Activated CD4-positive, alpha-beta T cell treated with anti-CD3 and anti-CD28 coated beads, Interleukin-2, Interleukin-4, amounts not matched to agents 100 ng/mL and 50 ng/mL, durations not matched to agents 16 hours and 8 hours (primary cell): ENCODE measurements at regions not wholly inside any gene's neighbourhood (a gene's known extent, or its start where the extent isn't known, plus 50 kb on each side); places are given as distances from the start of the nearest gene placed in this dataset.
A peak's percentile ranks its signal among the peaks of the same experiment; 100 is the strongest.

Experiments used
- DNase-seq: peaks from one replicate; pipeline ENCODE4 v3.0.0-alpha.2; 2020; ENCODE audit warnings: low spot score

GRCh38 chr17:65477600-65477999 lies 83.8 kb downstream of the AXIN2 start:
- no peak for DNase-seq

GRCh38 chr17:65474660-65475059 lies 86.8 kb downstream of the AXIN2 start:
- no peak for DNase-seq

DNA sequence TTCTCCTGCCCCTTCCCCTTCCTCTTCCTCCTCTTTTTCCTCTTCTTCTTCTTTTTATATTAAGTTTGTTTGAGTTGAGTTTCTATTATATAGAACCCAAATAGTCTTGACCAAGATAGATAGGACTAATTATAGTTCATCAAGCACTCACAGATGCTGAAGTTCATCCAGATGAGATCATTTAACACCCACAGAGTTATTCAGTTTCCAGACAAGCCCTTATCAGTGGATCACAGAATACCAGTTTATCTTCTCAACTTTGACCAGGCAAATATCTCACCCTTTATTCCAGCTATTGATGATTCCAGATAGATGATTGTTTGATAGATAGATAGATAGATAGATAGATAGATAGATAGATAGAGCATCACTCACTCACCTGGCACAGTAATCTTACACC lies 87.5 kb downstream of the AXIN2 start:
- no peak for DNase-seq

DNA sequence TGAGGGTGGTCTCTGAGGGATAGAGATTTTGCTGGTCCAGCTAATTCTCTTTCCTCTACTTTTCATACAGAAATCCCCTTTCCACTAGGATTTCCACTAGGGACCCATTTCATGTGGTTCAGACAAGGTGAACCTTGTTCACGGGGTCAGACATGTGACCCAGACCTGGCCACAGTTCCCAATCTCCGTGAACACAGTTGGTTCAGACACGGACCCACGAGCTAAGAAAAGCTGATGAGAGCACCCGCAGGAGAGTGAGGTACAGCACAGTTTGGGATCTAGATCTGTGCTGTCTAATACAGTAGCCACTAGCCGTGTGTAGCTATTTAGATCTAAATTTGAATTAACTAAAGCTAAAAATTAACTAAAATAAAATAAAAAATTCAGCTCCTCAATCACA lies 88.1 kb downstream of the AXIN2 start:
- no peak for DNase-seq

DNA sequence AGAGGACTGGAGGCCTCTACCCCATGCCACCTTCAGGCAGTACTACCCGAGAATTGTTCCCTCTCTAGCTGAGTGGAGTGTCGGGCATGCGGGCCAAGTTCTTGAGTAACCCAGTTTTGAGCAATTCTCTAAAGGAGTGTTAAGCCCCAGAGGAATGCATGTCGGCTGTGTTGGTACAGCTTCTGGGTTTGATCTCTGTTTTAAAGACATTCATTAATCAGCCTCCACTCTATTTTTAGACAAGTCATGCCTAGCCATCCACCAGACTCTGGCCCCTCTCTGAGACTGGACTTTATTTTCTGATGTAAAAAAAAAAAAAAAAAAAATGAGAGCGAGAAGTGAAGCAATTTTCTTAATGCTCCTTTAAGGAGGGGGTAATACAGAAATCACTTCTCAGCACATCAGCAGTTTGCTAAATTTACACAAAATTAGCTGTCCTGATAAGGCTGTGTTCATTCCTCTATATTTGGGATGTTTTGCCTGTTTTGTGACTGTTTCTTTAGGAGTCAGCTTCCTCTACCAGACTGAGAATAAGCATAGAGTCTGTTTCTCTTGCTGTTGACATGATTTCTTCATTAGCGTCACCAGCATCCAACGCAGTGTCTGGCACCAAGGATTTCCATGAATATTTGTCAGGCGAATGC lies 88.7 kb downstream of the AXIN2 start:
- DNase-seq = no peak

- no peak for DNase-seq
These were observed 90.7 kb downstream of the AXIN2 start for GRCh38 chr17:65470783-65471182.

DNA sequence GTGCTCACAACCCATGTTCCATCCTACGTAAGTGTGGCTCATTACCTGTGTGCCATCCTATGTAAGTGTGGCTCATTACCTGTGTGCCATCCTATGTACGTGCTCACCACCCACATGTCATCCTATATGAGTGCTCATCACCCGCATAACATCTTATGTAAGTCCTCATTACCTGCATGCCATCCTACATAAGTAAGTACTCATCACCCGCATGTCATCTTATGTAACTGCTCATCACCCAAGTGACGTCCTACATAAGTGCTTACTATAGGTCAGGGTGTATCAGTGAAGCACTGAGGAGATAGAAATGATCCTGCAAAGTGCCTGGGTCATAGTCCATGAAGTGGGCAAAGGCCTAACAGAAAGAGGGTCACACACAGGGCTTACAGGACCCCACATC lies 93.1 kb downstream of the AXIN2 start:
- no peak for DNase-seq

DNA sequence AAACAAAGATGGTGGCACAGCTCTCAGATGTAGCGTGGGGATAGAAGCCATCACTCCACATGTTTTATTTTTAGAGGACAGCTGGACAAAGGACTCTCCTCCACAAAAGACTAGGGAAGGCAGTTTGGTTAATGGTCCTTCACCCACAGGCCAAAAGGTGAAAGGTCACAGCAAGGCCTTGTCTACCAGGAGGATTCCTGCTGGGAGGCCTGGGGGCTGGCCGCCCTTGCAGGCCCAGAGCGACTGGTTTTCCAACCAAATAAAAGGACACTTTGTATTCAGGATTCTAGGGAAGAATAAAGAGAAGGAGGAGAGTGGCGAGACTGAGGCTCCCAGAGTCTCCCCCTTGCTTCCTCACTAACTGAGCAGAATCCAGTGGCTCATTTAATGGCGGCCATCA lies 94.3 kb downstream of the AXIN2 start:
- DNase-seq = no peak

DNA sequence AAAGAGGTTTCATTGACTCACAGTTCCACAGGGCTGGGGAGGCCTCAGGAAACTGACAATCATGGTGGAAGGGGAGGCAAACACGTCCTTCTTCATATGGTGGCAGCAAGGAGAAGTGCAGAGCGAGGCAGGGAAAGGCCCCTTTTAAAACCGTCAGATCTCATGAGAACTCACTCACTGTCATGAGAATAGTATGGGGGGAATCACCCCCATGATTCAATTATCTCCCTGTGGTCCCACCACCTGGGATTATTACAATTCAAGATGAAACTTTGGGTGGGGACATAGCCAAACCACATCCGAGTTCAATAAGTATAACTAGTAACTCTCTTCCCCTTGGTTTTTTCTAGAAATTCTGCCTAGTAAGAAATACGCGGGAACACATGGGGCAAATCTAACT lies 94.9 kb downstream of the AXIN2 start:
- DNase-seq = no peak

GRCh38 chr17:65463242-65463641 lies 98.2 kb downstream of the AXIN2 start:
- no peak for DNase-seq

DNA sequence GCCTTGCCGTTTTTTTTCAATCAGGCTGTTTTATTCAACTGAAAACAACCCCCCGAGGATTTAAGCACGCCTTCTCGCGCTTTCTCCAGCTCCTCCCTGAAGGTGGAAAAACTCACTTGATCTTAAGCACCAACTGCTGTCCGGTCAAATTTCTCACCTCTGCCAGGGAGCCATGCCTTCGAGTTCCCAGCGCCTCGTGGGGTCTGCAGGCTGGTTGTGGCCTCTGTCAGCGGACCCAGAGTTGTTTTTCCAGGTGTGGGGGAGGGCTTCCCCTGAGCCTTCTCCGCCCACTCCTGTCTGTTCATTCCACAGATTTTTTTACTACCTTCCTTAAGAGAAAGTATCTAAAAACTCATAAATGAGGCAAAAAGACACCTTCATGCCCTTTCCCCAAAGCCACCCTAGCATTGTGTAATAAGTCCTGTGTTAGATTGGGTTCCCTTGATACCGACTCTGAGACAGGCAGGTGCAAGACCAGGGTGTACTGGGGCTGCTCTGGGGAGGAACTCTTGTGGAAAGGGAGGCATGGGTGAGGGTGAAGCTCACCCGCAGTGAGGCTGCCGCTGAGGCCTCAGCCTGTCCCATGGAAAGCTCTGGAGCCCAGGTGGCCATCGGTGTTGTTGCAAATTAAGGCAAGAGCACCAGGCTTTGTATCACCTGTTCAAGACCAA lies 101.6 kb downstream of the AXIN2 start:
- DNase-seq = no peak

DNA sequence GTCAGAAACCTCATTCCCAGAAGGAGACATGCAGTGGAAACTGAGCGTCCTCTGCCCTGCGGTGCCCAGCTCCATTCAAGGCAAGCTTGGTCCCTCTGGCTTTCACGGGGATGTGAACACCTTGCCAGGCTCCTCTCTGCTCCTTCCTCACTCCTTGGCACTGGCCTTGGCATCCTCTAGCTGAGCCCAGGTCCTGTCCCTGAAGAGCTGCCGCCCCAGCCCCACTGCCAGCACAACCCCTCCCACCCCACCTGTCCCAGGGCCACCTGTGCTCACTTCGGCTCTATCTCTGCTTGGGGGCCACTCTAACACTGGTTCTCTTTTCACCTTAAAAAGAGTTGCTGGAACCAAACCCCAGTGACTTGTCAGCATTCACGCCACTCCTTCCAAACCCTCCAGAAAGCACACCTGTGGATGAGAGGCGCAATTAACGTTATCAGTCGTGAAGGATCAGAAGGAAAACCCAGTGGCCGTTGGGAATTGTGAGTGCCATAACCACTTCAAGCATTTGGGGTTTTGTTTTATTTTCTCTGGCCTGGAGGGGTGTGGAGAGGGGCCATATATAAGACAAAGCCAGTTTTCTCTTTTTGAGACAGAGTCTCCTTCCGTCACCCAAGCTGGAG lies 103.7 kb downstream of the AXIN2 start:
- DNase-seq = no peak

DNA sequence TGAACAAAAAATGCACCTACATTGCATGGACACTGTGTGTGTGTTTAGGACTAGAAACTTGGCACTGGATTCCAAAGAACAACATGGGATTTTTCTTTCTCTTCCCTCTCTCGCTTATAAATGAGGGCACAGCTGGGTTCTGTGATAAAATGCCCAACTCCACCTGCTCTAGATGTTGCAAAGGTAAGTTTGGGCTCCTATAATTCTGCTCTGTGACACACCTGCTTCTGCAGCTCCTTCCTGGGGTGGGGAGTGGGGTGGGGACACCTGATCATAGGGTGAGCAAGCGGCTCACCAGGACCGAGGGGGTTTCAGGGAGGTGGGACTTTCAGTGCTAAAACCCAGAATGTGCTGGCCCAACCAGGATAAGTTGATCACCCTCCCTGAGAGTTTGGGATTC lies 104.3 kb downstream of the AXIN2 start:
- no peak for DNase-seq

- DNase-seq = no peak
These were observed 104.9 kb downstream of the AXIN2 start for GRCh38 chr17:65456368-65457151.

GRCh38 chr17:65455972-65456343 lies 105.5 kb downstream of the AXIN2 start:
- peak; percentile 2 for DNase-seq

- no peak for DNase-seq
These were observed 106.1 kb downstream of the AXIN2 start for GRCh38 chr17:65455154-65455971.

GRCh38 chr17:65453204-65453931 lies 108.1 kb downstream of the AXIN2 start:
- no peak for DNase-seq

DNA sequence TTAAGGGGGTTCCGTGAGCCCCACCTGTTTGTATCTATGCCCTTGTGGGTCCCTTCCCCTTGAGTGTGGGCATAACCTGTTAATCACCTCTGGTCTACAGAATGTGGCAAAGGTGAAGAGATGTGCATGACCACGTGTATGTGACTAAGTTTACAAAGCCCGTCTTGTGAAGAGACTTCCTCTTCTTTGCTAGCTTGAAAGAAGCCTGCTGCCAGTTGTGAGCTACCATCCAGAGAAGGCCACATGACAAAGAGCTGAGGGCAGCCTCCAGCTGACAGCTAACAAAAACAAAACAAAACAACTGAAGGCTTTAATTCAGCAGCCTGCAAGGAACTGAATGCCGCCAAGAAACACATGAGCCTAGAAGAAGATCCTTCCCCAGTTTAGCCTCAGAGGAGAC lies 112.0 kb downstream of the AXIN2 start:
- DNase-seq = no peak

GRCh38 chr17:65447823-65448222 lies 113.6 kb downstream of the AXIN2 start:
- no peak for DNase-seq

DNA sequence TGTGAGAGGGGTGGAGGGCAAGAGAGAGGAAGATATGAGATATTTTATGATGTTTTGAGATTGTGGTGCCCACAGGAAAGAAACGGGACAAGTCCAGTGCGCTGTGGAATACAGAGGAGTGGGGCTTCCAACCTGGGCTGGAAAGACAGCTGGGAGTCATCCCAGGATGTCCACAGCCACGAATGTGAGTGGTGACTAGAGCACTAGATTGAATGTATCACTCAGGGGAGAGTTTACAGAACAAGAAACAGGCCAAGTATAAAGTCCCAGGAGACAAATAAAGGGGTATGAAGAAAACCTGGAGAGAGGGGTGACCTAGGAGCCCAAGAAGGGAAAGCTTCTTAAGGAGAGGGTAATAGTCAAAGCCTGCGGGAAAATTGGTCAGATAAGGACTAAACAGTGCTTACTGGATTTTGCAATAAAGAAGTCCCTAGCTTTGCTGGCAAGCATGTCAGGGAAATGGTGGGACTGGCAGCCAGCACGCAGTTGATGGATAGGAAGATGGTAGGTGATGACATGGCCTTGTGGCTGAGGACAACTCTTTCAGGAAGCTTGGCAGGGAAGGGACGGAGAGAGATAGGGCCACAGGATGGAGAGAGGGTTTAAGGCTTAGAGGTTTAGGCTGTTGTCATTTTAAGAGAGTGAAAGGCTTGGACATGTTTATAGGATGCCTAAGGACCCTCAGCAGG lies 114.5 kb downstream of the AXIN2 start:
- no peak for DNase-seq

DNA sequence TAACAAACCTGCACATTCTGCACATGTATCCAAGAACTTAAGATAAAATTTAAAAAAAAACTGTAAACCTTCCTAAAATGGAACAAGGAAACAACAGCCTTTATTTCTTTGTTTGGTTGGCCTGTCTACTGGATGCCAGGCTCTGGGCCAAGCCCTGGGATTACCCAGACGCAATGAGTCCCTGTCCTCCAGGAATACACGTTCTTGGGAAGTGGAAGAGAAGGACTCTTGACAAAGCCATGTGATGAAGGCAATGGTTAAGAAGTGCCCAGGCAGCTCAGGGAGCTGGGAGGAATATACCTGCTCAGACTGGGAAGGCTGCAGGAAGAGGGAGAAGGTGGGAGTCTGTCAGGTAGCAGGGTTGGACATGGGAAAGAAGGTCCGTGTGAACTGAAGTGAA lies 115.4 kb downstream of the AXIN2 start:
- no peak for DNase-seq
